H9 (cell line): ENCODE measurements at regions not wholly inside any gene's neighbourhood (a gene's known extent, or its start where the extent isn't known, plus 50 kb on each side); places are given as distances from the start of the nearest gene placed in this dataset.

Experiments used
- DNase-seq: peaks from one replicate; pipeline ENCODE4 v3.0.0-alpha.2; 2017
- H2AFZ ChIP-seq: one replicate; pipeline ENCODE4 v1.6.1; 2013; ENCODE audit warnings: mild to moderate bottlenecking, low read length, control low read depth, moderate library complexity
- H2AK5ac ChIP-seq: 2 replicates; pipeline ENCODE4 v1.6.1; 2013; ENCODE audit warnings: low read length, control low read depth, mixed read lengths; ENCODE audit not compliant: insufficient read length
- H2BK120ac ChIP-seq: one replicate; pipeline ENCODE4 v1.6.1; 2013; ENCODE audit warnings: low read depth, mild to moderate bottlenecking, low read length, control low read depth, inconsistent platforms; ENCODE audit not compliant: poor library complexity, severe bottlenecking
- H2BK12ac ChIP-seq: 2 replicates; pipeline ENCODE4 v1.6.1; 2013; ENCODE audit warnings: low read length, control low read depth, mixed read lengths, low read depth; ENCODE audit not compliant: insufficient read length
- H2BK15ac ChIP-seq: 2 replicates; pipeline ENCODE4 v1.6.1; 2013; ENCODE audit warnings: low read depth, low read length, control low read depth
- H2BK20ac ChIP-seq: one replicate; pipeline ENCODE4 v1.6.1; 2013; ENCODE audit warnings: low read depth, mild to moderate bottlenecking, low read length, control low read depth, inconsistent platforms; ENCODE audit not compliant: poor library complexity, severe bottlenecking
- H2BK5ac ChIP-seq: 2 replicates; pipeline ENCODE4 v1.6.1; 2013; ENCODE audit warnings: low read length, control low read depth, mixed read lengths; ENCODE audit not compliant: insufficient read length
- H3K14ac ChIP-seq: 2 replicates; pipeline ENCODE4 v1.6.1; 2013; ENCODE audit warnings: low read length, control low read depth; ENCODE audit not compliant: insufficient read depth
- H3K18ac ChIP-seq: 2 replicates; pipeline ENCODE4 v1.6.1; 2013; ENCODE audit warnings: low read depth, mild to moderate bottlenecking, mixed read lengths, low read length, control low read depth; ENCODE audit not compliant: insufficient read length
- H3K23ac ChIP-seq: 2 replicates; pipeline ENCODE4 v1.6.1; 2013; ENCODE audit warnings: low read length, control low read depth, mixed read lengths, low read depth; ENCODE audit not compliant: insufficient read length
- H3K23me2 ChIP-seq: 2 replicates; pipeline ENCODE4 v1.6.1; 2013; ENCODE audit warnings: low read depth, mild to moderate bottlenecking, mixed read lengths, low read length, control low read depth; ENCODE audit not compliant: insufficient read length, poor library complexity, severe bottlenecking
- H3K27ac ChIP-seq: 2 replicates; pipeline ENCODE4 v1.5.1; 2013; ENCODE audit warnings: low read length, control low read depth, mixed read lengths, low read depth; ENCODE audit not compliant: insufficient read length
- H3K27me3 ChIP-seq: 2 replicates; pipeline ENCODE4 v1.6.1; 2013; ENCODE audit warnings: low read length, control low read depth, inconsistent platforms; ENCODE audit not compliant: insufficient read depth
- H3K4ac ChIP-seq: 2 replicates; pipeline ENCODE4 v1.6.1; 2013; ENCODE audit warnings: low read depth, mild to moderate bottlenecking, control low read depth, inconsistent platforms, low read length, moderate library complexity
- H3K4me1 ChIP-seq: 2 replicates; pipeline ENCODE4 v1.6.1; 2013; ENCODE audit warnings: low read length, control low read depth, inconsistent platforms; ENCODE audit not compliant: insufficient read depth
- H3K4me2 ChIP-seq: 2 replicates; pipeline ENCODE4 v1.6.1; 2013; ENCODE audit warnings: low read length, control low read depth, mixed read lengths; ENCODE audit not compliant: insufficient read length, insufficient read depth
- H3K56ac ChIP-seq: 2 replicates; pipeline ENCODE4 v1.6.1; 2013; ENCODE audit warnings: low read depth, mild to moderate bottlenecking, mixed read lengths, low read length, control low read depth; ENCODE audit not compliant: insufficient read length
- H3K79me1 ChIP-seq: 2 replicates; pipeline ENCODE4 v1.6.1; 2013; ENCODE audit warnings: low read depth, mild to moderate bottlenecking, moderate library complexity, low read length, control low read depth, inconsistent platforms; ENCODE audit not compliant: insufficient read depth, poor library complexity, severe bottlenecking
- H3K79me2 ChIP-seq: 2 replicates; pipeline ENCODE4 v1.6.1; 2013; ENCODE audit warnings: low read length, control low read depth, inconsistent platforms; ENCODE audit not compliant: insufficient read depth
- H3K9ac ChIP-seq: 2 replicates; pipeline ENCODE4 v1.6.1; 2013; ENCODE audit warnings: low read length, control low read depth, mixed read lengths; ENCODE audit not compliant: insufficient read length; ENCODE audit errors: extremely low read depth
- H3K9me3 ChIP-seq: one replicate; pipeline ENCODE4 v1.6.1; 2013; ENCODE audit warnings: low read depth, low read length, inconsistent platforms; ENCODE audit not compliant: control insufficient read depth
- H3T11ph ChIP-seq: one replicate; pipeline ENCODE4 v1.6.1; 2013; ENCODE audit warnings: mild to moderate bottlenecking, low read length, control low read depth, inconsistent platforms
- H4K20me1 ChIP-seq: one replicate; pipeline ENCODE4 v1.6.1; 2013; ENCODE audit not compliant: control insufficient read depth, insufficient read length, insufficient read depth
- H4K5ac ChIP-seq: 2 replicates; pipeline ENCODE4 v1.6.1; 2013; ENCODE audit warnings: low read depth, mild to moderate bottlenecking, mixed read lengths, low read length, control low read depth; ENCODE audit not compliant: insufficient read length
- H4K8ac ChIP-seq: replicated peaks from 2 replicates; pipeline ENCODE4 v1.6.1; 2013; ENCODE audit warnings: low read length, control low read depth, mixed read lengths, low read depth; ENCODE audit not compliant: insufficient read length
- H4K91ac ChIP-seq: 2 replicates; pipeline ENCODE4 v1.6.1; 2013; ENCODE audit warnings: low read depth, mild to moderate bottlenecking, moderate library complexity, mixed read lengths, low read length, control low read depth; ENCODE audit not compliant: insufficient read length
- H3K27ac Mint-ChIP-seq, 3 experiments: 2 replicates in 2 of 3; 3 replicates in 1 of 3; pipeline ENCODE4 v1.8.0; 2020 to 2021; ENCODE audit warnings: mixed read lengths in 3 of 3, mild to moderate bottlenecking in 1 of 3, moderate library complexity in 1 of 3
- H3K27me3 Mint-ChIP-seq: 2 replicates; pipeline ENCODE4 v1.8.0; 2021; ENCODE audit warnings: low read depth, mild to moderate bottlenecking, moderate library complexity, mixed read lengths
- H3K36me3 Mint-ChIP-seq, 3 experiments: 2 replicates in 2 of 3; 3 replicates in 1 of 3; pipeline ENCODE4 v1.8.0; 2020 to 2021; ENCODE audit warnings: low read depth in 3 of 3, mixed read lengths in 3 of 3; ENCODE audit not compliant: insufficient read depth in 1 of 3
- H3K4me1 Mint-ChIP-seq, 2 experiments: 2 replicates each; pipeline ENCODE4 v1.8.0; 2020; ENCODE audit warnings: mixed read lengths in 2 of 2
- H3K4me3 Mint-ChIP-seq, 2 experiments: 2 replicates in 1 of 2; 3 replicates in 1 of 2; pipeline ENCODE4 v1.8.0; 2020 to 2021; ENCODE audit warnings: mild to moderate bottlenecking in 2 of 2, mixed read lengths in 2 of 2, moderate library complexity in 1 of 2
- H3K9me3 Mint-ChIP-seq, 2 experiments: 2 replicates in 1 of 2; 3 replicates in 1 of 2; pipeline ENCODE4 v1.8.0; 2020; ENCODE audit warnings: mild to moderate bottlenecking in 2 of 2, mixed read lengths in 2 of 2, moderate library complexity in 1 of 2
- WGBS: extraction: QIAGEN DNeasy Blood & Tissue Kit; methylation state at CpG from one replicate; pipeline ENCODE4 v1.1.7; 2013; ENCODE audit warnings: missing lambda C conversion rate, low lambda C conversion rate, mixed read lengths; ENCODE audit not compliant: insufficient read length; ENCODE audit errors: extremely low coverage; 5-methylcytosine and 5-hydroxymethylcytosine counted together
- TF ChIP-seq, protein P1 (sequence below): fragments of 200-600 bp; sonication (generic); conservative IDR thresholded peaks from 3 replicates; pipeline ENCODE4 v1.8.0; 2021; ENCODE audit warnings: antibody characterized with exemption, mild to moderate bottlenecking

DNA sequence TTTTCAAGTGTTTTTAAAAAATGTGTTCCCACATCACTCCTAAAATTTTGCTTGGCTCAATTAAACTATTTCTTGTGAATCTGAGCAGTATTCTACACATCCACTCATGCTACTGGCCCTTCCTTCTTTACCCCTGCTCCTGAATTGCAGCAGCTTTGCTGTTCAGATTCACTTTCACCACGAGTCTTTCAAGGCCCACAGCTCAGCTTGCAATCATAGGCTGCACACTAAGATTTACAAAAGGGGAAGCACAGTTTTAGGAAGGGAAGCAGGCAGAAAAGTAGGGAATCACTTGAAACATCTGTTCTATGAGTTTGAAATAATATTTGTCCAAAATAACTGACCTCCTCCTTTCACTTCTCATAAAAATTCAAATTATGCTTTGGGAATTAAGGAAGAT lies 70.9 kb upstream of the EDEM3 start:
- Histone ChIP-seq H3K4me1 (no peaks in the 10 kb centered on the region), H3K23ac (no peak overlapping the region), H2AK5ac (no peak overlapping the region), H3K56ac (no peak overlapping the region), H3K27me3 (no peaks in the 10 kb centered on the region), H2BK20ac (no peak overlapping the region), H2BK5ac (no peak overlapping the region), H3T11ph (no peak overlapping the region), H3K27ac (no peak overlapping the region), H2AFZ (no peak overlapping the region), H3K23me2 (no peaks in the 10 kb centered on the region), H4K91ac (no peak overlapping the region), H3K79me1 (no peaks in the 10 kb centered on the region), H3K9me3 (no peaks in the 10 kb centered on the region), H4K20me1 (no peaks in the 10 kb centered on the region), H3K18ac (no peak overlapping the region), H3K79me2 (no peaks in the 10 kb centered on the region), H3K9ac (no peak overlapping the region), H4K8ac (no peak overlapping the region), H2BK15ac (no peak overlapping the region), H3K4ac (no peak overlapping the region), H3K14ac (no peak overlapping the region), H3K4me2 (no peak overlapping the region), H4K5ac (no peak overlapping the region), H2BK12ac (no peak overlapping the region), H2BK120ac (no peak overlapping the region)
- Mint-ChIP-seq H3K9me3 (no peaks in the 10 kb centered on the region), H3K4me1 (peaks cover 8 to 11% of the 10 kb centered on the region in 2 experiments), H3K4me3 (no peak overlapping the region), H3K36me3 (peaks cover 0 to 8% (median 0%) of the 10 kb centered on the region in 3 experiments; a peak in 3 of 7 replicates), H3K27ac (0 out of 7 replicates have a peak overlapping the region, but pooled peaks of 1 of the 3 experiments have one; percentile 6), H3K27me3 (no peaks in the 10 kb centered on the region)
- WGBS = no CpG with 5 or more reads among the region's 1 CpG
- TF ChIP-seq, protein P1, sequence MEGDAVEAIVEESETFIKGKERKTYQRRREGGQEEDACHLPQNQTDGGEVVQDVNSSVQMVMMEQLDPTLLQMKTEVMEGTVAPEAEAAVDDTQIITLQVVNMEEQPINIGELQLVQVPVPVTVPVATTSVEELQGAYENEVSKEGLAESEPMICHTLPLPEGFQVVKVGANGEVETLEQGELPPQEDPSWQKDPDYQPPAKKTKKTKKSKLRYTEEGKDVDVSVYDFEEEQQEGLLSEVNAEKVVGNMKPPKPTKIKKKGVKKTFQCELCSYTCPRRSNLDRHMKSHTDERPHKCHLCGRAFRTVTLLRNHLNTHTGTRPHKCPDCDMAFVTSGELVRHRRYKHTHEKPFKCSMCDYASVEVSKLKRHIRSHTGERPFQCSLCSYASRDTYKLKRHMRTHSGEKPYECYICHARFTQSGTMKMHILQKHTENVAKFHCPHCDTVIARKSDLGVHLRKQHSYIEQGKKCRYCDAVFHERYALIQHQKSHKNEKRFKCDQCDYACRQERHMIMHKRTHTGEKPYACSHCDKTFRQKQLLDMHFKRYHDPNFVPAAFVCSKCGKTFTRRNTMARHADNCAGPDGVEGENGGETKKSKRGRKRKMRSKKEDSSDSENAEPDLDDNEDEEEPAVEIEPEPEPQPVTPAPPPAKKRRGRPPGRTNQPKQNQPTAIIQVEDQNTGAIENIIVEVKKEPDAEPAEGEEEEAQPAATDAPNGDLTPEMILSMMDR = no peak
- DNase-seq = no peak
